ENCODE measurements at regions not wholly inside any gene's neighbourhood (a gene's known extent, or its start where the extent isn't known, plus 50 kb on each side); places are given as distances from the start of the nearest gene placed in this dataset.
"Not testable (repeated sequence)": the region's sequence is repeated elsewhere in the genome, so short reads cannot be mapped to it uniquely, and the experiment has no call there.

- not testable (repeated sequence) for TF ChIP-seq ESRRG (CRISPR knock-in tag; IDR thresholded peaks at IDR 0.05); ARNTL (CRISPR knock-in tag; IDR thresholded peaks at IDR 0.05; ENCODE audit: borderline replicate concordance, low read depth); ZFP3 (CRISPR knock-in tag; IDR thresholded peaks at IDR 0.05); RARB (CRISPR knock-in tag; IDR thresholded peaks at IDR 0.05); ZFP30 (CRISPR knock-in tag; IDR thresholded peaks at IDR 0.05); PATZ1 (CRISPR knock-in tag; IDR thresholded peaks at IDR 0.05; ENCODE audit: borderline replicate concordance); OSR1 (CRISPR knock-in tag; IDR thresholded peaks at IDR 0.05); TCF4 (CRISPR knock-in tag; IDR thresholded peaks at IDR 0.05; ENCODE audit: borderline replicate concordance); CSRNP3 (CRISPR knock-in tag; IDR thresholded peaks at IDR 0.05); BACH2 (CRISPR knock-in tag; IDR thresholded peaks at IDR 0.05; ENCODE audit: borderline replicate concordance)
These were observed 154.9 kb downstream of the DUSP10 start for GRCh38 chr1:221587013-221587412.
